PFSK-1 (cell line): ENCODE measurements at regions not wholly inside any gene's neighbourhood (a gene's known extent, or its start where the extent isn't known, plus 50 kb on each side); places are given as distances from the start of the nearest gene placed in this dataset.

Source experiments
- FOXP2 ChIP-seq: optimal IDR thresholded peaks from 2 replicates; pipeline ENCODE3; 2011; ENCODE audit warnings: borderline replicate concordance, control low read depth, inconsistent platforms; ENCODE audit not compliant: insufficient read depth; ENCODE audit errors: extremely low read length, extremely low read depth
- POLR2AphosphoS5 ChIP-seq: IDR thresholded peaks from 2 replicates; pipeline ENCODE4 v1.6.1; 2012; ENCODE audit warnings: low read depth, mild to moderate bottlenecking, control low read depth, low read length, moderate library complexity
- REST ChIP-seq, 2 experiments: IDR thresholded peaks; 2 replicates each; pipeline versions ENCODE4 v1.6.1 to v1.8.0; 2011 to 2012; ENCODE audit warnings: low read depth in 2 of 2, low read length in 2 of 2, control low read depth in 1 of 2, inconsistent platforms in 1 of 2, mild to moderate bottlenecking in 1 of 2, moderate library complexity in 1 of 2; ENCODE audit not compliant: insufficient read depth in 1 of 2
- SIN3A ChIP-seq: IDR thresholded peaks from 2 replicates; pipeline ENCODE4 v1.6.1; 2012; ENCODE audit warnings: mild to moderate bottlenecking, low read length, moderate library complexity, borderline replicate concordance; ENCODE audit not compliant: insufficient read depth
- TAF1 ChIP-seq: IDR thresholded peaks from 2 replicates; pipeline ENCODE4 v1.6.1; 2012; ENCODE audit warnings: low read length, control low read depth, borderline replicate concordance; ENCODE audit not compliant: insufficient read depth

- TF ChIP-seq TAF1 (no peak), REST (IDR thresholded peaks at IDR 0.05; ENCODE audit: insufficient read depth in 1 of 2, low read depth in 2 of 2, low read length in 2 of 2) (no peak), POLR2AphosphoS5 (no peak)
These were observed 251.7 kb upstream of the HNRNPA3 start for GRCh38 chr2:176960736-176961520.

GRCh38 chr2:176961775-176962619, 250.6 kb upstream of the HNRNPA3 start:
- TF ChIP-seq FOXP2 (no peak), REST (IDR thresholded peaks at IDR 0.05; ENCODE audit: insufficient read depth in 1 of 2, low read depth in 2 of 2, low read length in 2 of 2) (no peak), TAF1 (no peak), SIN3A (no peak), POLR2AphosphoS5 (no peak)

- no peak for TF ChIP-seq FOXP2
- no peak for TF ChIP-seq REST (IDR thresholded peaks at IDR 0.05; ENCODE audit: insufficient read depth in 1 of 2, low read depth in 2 of 2, low read length in 2 of 2)
- no peak for TF ChIP-seq TAF1
- TF ChIP-seq SIN3A = no peak
- no peak for TF ChIP-seq POLR2AphosphoS5
These were observed 248.9 kb upstream of the HNRNPA3 start for GRCh38 chr2:176963568-176964287.

- TF ChIP-seq REST (IDR thresholded peaks at IDR 0.05; ENCODE audit: insufficient read depth in 1 of 2, low read depth in 2 of 2, low read length in 2 of 2) (no peak), FOXP2 (no peak), SIN3A (no peak), POLR2AphosphoS5 (no peak), TAF1 (no peak)
These were observed 244.6 kb upstream of the HNRNPA3 start for GRCh38 chr2:176967911-176968450.
